ENCODE measurements at regions not wholly inside any gene's neighbourhood (a gene's known extent, or its start where the extent isn't known, plus 50 kb on each side); places are given as distances from the start of the nearest gene placed in this dataset.
"Not testable (repeated sequence)": the region's sequence is repeated elsewhere in the genome, so short reads cannot be mapped to it uniquely, and the experiment has no call there.

DNA sequence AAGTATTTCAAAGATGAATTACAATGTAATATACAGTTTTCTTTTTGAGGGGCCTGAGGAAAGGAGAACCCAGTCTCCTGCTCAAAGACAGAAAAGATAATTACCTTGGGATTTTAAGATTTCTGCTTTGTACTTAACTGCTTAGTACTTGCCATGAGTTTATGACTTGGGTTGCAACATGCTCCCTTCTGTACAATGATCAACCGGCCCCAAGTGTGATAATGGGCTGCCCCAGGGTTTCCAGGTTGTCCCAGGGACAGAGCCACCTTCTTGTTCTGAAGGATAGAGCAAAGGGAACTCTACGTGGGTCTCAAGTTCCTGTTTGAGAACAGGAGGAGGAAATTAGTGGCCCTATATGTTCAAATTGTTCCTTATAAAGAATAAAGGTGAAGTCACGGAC, 104.8 kb downstream of the ABHD5 start:
- peaks cover 12% of the 10 kb centered on the region for H3K27me3 Mint-ChIP-seq
- H3K36me3 Mint-ChIP-seq (ENCODE audit: low read depth), result no peaks in the 10 kb centered on the region
- H3K4me3 Mint-ChIP-seq, result no peak overlapping the region
- H3K9me3 Mint-ChIP-seq, result no peaks in the 10 kb centered on the region
- ChIA-PET CTCF (no interaction called here), POLR2A (no interaction called here)
- no peak overlapping the region for H3K27ac Mint-ChIP-seq
- no peaks in the 10 kb centered on the region for H3K4me1 Mint-ChIP-seq
- DNase-seq, result no peak

DNA sequence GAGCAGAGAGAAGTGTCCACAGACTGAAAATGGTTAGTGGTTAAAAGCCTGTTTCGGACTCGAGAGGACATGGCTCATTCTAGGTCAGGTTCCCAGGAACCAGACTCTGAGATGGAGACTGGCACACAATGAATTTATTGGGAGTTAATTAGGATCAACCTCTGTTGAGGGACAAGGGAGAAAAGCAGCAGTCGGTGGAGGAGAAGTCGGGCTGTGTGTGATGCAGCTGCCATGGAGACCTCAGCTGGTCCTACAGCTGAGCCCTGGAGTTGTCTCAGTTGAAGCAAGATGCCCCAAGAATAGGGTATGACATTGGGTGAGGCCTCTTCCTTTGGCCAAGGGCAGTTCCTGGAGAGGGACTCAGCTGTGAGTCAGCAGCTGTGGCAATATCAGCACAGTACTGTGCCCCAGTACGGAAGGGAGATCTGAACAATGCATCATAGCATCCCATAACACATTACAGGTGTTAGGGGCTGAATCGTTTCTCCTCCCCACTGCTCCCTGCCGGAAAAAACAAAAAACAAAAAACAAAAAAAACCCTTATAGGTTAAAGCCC, 105.4 kb downstream of the ABHD5 start:
- Mint-ChIP-seq H3K36me3 (ENCODE audit: low read depth) (no peaks in the 10 kb centered on the region), H3K4me3 (no peak overlapping the region), H3K4me1 (no peaks in the 10 kb centered on the region), H3K27ac (no peak overlapping the region), H3K9me3 (no peaks in the 10 kb centered on the region), H3K27me3 (peaks cover 12% of the 10 kb centered on the region)
- no peak for DNase-seq
- CTCF ChIA-PET, result no interaction called here
- POLR2A ChIA-PET, result no interaction called here

DNA sequence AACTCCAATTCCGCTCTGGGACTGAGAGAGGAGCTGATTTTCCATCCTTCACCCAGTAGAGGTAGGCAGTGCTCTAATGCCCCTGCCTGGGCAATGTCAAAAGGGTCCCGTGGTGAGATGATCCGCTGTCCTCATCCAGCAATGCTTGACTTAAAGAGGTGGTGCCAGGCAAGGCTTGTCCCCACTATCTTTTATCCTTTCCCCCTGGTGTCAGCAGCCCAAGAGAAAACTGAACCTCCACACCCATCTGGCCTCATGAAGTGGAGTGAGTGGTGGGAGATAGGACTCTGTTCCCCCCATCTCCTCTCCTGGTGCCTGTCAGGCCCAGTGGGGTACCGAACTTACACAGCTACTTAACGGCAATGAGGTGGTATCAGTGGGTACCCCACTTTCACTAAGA, 107.1 kb downstream of the ABHD5 start:
- ChIA-PET CTCF (no interaction called here), POLR2A (no interaction called here)
- H3K4me3 Mint-ChIP-seq, result no peak overlapping the region
- peaks cover 5% of the 10 kb centered on the region for H3K27me3 Mint-ChIP-seq
- H3K27ac Mint-ChIP-seq, result no peak overlapping the region
- H3K9me3 Mint-ChIP-seq, result no peaks in the 10 kb centered on the region
- no peaks in the 10 kb centered on the region for H3K36me3 Mint-ChIP-seq (ENCODE audit: low read depth)
- H3K4me1 Mint-ChIP-seq, result no peaks in the 10 kb centered on the region
- DNase-seq, result no peak

DNA sequence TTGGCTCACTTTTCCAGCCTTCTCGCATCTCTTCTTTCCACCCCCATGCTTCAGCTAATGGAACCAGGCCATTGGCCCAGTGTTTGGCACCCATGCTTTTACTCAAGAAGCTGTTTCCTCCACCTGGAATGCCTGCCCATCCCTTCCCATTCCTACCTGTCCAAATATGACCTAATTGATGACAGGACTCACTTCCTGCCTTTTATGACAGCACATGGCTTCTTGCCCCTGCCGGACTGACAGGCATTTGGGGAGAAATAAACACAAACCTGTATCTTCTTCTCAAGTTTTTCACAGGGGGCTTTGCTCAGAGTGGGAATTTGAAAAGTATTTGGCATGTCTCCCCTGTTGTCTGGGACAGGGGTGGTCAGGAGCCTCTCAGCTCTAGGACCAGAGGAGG, 120.1 kb downstream of the ABHD5 start:
- DNase-seq, result no peak
- H3K27me3 Mint-ChIP-seq, result peaks cover 21% of the 10 kb centered on the region
- ChIA-PET POLR2A (no interaction called here), CTCF (no interaction called here)
- H3K27ac Mint-ChIP-seq, result no peak overlapping the region
- no peaks in the 10 kb centered on the region for H3K4me1 Mint-ChIP-seq
- H3K36me3 Mint-ChIP-seq (ENCODE audit: low read depth), result no peaks in the 10 kb centered on the region
- peaks cover 2% of the 10 kb centered on the region for H3K9me3 Mint-ChIP-seq
- H3K4me3 Mint-ChIP-seq, result no peak overlapping the region

DNA sequence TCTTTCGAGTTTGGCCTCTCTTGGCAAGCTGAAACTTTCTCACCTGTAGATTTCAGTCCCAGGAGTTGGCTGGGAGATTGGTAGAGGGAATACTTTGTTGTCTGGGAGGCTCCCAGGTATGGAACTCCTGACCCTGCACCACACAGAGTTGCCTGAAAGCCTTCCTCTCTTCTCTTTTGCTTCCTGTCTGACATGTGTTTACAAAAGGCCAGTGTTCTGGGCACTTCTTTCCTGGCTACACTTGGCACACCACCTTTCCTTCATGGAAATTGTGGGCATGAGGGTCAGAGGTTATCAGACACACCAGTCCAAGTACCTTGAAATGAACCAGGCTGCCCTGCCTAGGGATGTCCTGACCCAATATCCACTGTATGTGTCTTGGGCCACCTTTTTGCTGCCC, 123.7 kb downstream of the ABHD5 start:
- DNase-seq, result no peak
- ChIA-PET POLR2A (no interaction called here), CTCF (interaction anchor here (0.6 kb wide), 1 partner anchor 189 kb away, joined by 4 read pairs; no protein-coding TSS in a partner anchor)
- H3K9me3 Mint-ChIP-seq, result no peaks in the 10 kb centered on the region
- H3K36me3 Mint-ChIP-seq (ENCODE audit: low read depth), result no peaks in the 10 kb centered on the region
- H3K4me3 Mint-ChIP-seq, result no peak overlapping the region
- H3K4me1 Mint-ChIP-seq, result no peaks in the 10 kb centered on the region
- H3K27me3 Mint-ChIP-seq, result peaks cover 5% of the 10 kb centered on the region
- H3K27ac Mint-ChIP-seq, result no peak overlapping the region

DNA sequence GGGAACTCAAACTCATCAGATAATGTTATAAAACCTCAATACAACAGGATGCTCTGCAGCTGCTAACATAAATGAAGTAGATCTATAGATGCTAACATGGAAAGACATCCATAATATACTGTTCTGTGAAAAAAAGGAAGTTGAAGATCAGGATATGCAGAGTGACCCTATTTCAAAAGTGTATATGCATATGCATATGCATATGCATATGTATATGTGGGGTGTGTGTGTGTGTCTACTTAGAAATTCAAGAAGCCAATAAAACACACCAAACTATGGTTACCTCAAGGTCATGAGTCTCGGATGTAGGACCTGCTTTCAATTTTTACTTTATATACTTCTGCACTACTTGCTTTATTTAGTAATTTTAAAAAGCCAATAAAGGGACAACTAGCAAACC, 125.6 kb downstream of the ABHD5 start:
- H3K36me3 Mint-ChIP-seq (ENCODE audit: low read depth), result no peaks in the 10 kb centered on the region
- H3K4me1 Mint-ChIP-seq, result no peaks in the 10 kb centered on the region
- ChIA-PET POLR2A (no interaction called here), CTCF (no interaction called here)
- no peak overlapping the region for H3K27ac Mint-ChIP-seq
- H3K4me3 Mint-ChIP-seq, result no peak overlapping the region
- H3K27me3 Mint-ChIP-seq, result peaks cover 3% of the 10 kb centered on the region
- no peaks in the 10 kb centered on the region for H3K9me3 Mint-ChIP-seq
- no peak for DNase-seq

DNA sequence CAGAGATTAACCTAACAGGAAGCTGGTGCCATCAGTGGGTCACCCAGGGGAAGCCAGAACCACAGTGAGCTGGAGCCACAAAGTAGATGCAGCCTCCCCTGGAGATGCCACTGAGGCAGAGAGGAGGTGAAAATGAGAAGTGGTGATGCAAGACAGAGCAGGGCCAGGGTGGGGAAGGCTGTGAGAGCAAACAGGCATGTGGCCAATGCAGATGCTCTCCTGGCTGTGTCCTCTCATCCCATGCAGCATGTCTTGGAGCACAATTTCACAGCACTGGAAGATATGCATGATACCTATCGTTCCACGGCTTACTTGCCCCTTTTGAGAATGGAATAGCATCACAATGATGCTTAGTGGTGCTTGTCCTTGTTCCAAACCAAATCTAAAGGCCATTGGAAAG, 126.3 kb downstream of the ABHD5 start:
- peaks cover 3% of the 10 kb centered on the region for H3K27me3 Mint-ChIP-seq
- DNase-seq, result no peak
- no peaks in the 10 kb centered on the region for H3K4me1 Mint-ChIP-seq
- no peaks in the 10 kb centered on the region for H3K36me3 Mint-ChIP-seq (ENCODE audit: low read depth)
- ChIA-PET CTCF (no interaction called here), POLR2A (no interaction called here)
- H3K4me3 Mint-ChIP-seq, result no peak overlapping the region
- no peaks in the 10 kb centered on the region for H3K9me3 Mint-ChIP-seq
- no peak overlapping the region for H3K27ac Mint-ChIP-seq

DNA sequence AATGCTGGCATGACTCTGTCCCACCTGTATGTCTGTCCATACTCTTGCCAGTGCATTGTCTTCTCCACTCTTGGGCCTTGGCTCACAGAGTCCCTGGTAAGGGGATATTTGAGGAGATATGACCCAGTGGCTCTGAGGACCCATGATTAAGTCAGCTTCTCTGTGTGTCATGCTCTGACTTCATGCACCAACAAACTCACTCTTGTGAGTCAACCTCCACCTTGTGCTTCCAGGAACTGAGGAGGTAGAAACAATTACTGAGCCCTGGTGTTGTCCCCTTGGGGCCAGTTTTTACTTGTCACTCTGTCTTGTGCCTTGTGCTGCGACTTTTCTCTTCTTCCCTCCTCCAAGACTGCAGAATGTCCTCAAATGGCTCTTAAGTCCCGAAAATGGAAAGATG, 127.1 kb downstream of the ABHD5 start:
- POLR2A ChIA-PET, result no interaction called here
- Mint-ChIP-seq H3K27ac (no peak overlapping the region), H3K27me3 (peaks cover 3% of the 10 kb centered on the region), H3K4me3 (no peak overlapping the region), H3K4me1 (no peaks in the 10 kb centered on the region), H3K9me3 (no peaks in the 10 kb centered on the region), H3K36me3 (ENCODE audit: low read depth) (no peaks in the 10 kb centered on the region)
- DNase-seq, result no peak
- CTCF ChIA-PET, result no interaction called here

DNA sequence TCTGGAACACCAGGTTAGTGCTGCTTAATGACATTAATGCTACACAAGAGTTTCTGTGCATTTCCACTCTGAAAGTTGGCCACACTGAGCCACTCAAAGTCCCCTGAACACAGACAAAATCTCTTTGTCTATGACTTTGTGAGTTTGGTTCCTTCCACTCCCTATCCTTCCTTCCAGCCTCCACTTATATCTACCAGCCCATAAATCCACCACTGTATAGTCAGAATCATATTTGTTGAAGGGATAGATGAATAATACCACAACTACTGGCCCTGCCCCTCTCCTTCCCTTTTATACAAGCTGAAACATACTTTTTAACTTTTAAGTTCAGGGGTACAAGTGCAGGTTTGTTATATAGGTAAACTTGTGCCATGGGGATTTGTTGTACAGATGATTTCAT, 127.5 kb downstream of the ABHD5 start:
- Mint-ChIP-seq H3K4me3 (no peak overlapping the region), H3K27me3 (peaks cover under 1% of the 10 kb centered on the region), H3K36me3 (ENCODE audit: low read depth) (no peaks in the 10 kb centered on the region), H3K9me3 (no peaks in the 10 kb centered on the region), H3K4me1 (no peaks in the 10 kb centered on the region), H3K27ac (no peak overlapping the region)
- ChIA-PET CTCF (no interaction called here), POLR2A (no interaction called here)
- DNase-seq, result no peak

DNA sequence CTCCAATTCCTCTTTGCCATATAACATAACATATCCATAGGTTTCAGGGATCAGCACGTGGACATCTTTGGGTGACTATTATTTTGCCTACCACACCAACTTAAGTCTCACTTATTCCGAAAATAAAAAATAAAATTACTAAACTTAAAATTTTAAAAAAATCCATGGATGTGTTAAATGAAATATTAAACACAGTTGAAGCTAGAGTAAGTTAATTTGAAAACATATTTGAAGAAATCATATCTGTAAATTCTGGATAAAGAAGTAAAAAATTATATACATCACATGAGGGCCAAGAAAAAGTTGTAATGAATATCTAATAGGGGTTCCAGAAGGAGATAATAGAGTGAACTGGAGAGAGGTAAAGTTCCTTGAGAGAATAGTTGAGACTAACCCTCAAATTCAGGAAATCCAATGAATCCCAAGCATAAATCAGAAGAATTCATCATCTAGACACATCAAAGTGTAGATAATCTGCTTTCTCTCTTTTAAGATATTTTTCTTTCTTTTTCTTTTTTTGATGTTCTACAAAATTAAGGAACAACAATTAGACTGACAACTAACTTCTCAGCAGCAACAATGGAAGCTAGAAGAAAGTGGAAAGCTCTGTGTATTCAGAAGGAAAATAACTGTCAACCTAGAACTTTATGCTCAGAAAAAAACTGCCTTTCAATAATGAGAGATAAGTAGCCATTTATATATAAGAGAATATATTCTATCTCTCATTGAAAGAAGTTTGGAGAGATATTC, 147.4 kb downstream of the ABHD5 start:
- H3K4me3 Mint-ChIP-seq, result no peak overlapping the region
- no peak overlapping the region for H3K27ac Mint-ChIP-seq
- H3K36me3 Mint-ChIP-seq (ENCODE audit: low read depth), result no peaks in the 10 kb centered on the region
- H3K27me3 Mint-ChIP-seq, result peaks cover 2% of the 10 kb centered on the region
- no peak for DNase-seq
- ChIA-PET CTCF (interaction anchor here (1.2 kb wide), 1 partner anchor 17 kb away, joined by 4 read pairs; no protein-coding TSS in a partner anchor), POLR2A (no interaction called here)
- H3K4me1 Mint-ChIP-seq, result no peaks in the 10 kb centered on the region
- peaks cover 10% of the 10 kb centered on the region for H3K9me3 Mint-ChIP-seq

DNA sequence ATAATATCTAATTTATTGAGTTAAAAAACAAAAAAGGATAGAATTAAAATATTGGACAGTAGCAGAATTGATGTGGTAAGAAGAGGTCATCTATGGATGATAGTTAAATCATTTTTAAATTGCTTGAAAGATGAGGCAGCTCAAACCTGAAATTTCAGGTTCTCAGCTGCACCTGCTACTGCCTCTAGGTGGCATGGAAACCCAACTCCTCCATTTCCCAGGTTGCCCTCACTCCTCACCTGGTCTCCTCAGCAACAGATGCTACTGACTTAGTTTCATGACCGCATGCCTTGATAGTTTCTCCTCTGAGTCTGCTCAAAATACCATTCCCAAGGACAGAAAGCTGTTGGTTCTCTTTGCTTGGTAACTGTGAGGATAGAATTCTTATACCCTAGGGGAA, 148.1 kb downstream of the ABHD5 start:
- peaks cover 2% of the 10 kb centered on the region for H3K27me3 Mint-ChIP-seq
- no peak for DNase-seq
- no peak overlapping the region for H3K27ac Mint-ChIP-seq
- H3K4me3 Mint-ChIP-seq, result no peak overlapping the region
- H3K9me3 Mint-ChIP-seq, result peaks cover 10% of the 10 kb centered on the region
- POLR2A ChIA-PET, result no interaction called here
- CTCF ChIA-PET, result interaction anchor here (1.2 kb wide), 1 partner anchor 16 kb away, joined by 4 read pairs; no protein-coding TSS in a partner anchor
- H3K36me3 Mint-ChIP-seq (ENCODE audit: low read depth), result no peaks in the 10 kb centered on the region
- no peaks in the 10 kb centered on the region for H3K4me1 Mint-ChIP-seq

DNA sequence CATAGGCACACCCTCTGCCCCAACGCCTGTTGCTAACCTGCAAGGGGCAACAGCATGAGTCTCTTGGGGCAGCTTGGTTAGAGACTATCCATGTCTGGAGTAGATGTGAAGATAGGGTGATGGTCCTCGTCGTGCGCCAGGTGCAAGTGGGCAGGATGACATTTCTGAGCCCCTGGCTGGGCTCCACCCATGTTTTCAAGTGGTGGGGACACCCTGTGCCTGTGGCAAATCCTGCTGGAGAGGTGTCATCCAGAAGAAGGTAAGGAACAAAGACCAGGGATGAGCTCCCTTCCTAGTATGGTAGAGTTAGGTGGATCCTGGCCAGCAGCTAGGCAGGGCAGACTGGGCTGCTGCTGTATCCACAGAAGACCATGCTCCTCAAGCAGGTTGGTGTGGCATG, 152.6 kb downstream of the ABHD5 start:
- Mint-ChIP-seq H3K4me3 (no peak overlapping the region), H3K36me3 (ENCODE audit: low read depth) (no peaks in the 10 kb centered on the region), H3K4me1 (no peaks in the 10 kb centered on the region), H3K27ac (no peak overlapping the region), H3K27me3 (peaks cover 3% of the 10 kb centered on the region), H3K9me3 (peaks cover 4% of the 10 kb centered on the region)
- POLR2A ChIA-PET, result no interaction called here
- CTCF ChIA-PET, result no interaction called here
- DNase-seq, result no peak

DNA sequence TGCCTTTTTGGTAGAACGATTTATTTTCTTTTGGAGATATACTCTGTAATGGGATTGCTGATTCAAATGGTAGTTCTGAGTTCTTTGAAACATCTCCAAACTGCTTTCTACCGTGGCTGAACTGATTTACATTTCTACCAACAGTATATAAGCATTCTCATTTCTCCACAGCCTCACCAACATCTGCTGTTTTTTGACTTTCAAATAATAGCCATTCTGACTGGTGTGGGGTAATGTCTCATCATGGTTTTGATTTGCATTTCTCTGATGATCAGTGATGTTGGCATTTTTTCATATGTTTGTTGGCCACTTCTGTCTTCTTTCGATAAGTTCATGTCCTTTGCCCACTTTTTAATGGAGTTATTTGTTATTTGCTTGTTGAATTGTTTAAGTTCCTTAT, 154.0 kb downstream of the ABHD5 start:
- CTCF ChIA-PET, result interaction anchor here (3.4 kb wide), 1 partner anchor 11 kb away, joined by 13 read pairs; no protein-coding TSS in a partner anchor
- H3K27ac Mint-ChIP-seq, result no peak overlapping the region

DNA sequence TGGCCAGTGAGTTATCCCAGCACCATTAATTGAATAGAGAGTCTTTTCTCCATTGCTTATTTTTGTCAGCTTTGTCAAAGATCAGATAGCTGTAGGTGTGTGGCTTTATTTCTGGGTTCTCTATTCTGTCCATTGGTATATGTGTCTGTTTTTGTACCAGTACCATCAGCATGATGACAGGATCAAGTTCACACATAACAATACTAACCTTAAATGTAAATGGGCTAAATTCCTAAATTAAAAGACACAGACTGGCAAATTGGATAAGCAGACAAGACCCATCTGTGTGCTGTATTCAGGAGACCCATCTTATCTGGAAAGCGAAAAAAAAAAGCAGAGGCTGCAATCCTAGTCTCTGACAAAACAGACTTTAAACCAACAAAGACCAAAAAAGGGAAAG, 154.8 kb downstream of the ABHD5 start:
- H3K9me3 Mint-ChIP-seq; POLR2A ChIA-PET; H3K27me3 Mint-ChIP-seq; DNase-seq; H3K36me3 Mint-ChIP-seq (ENCODE audit: low read depth); H3K27ac Mint-ChIP-seq; H3K4me1 Mint-ChIP-seq; H3K4me3 Mint-ChIP-seq: not testable (repeated sequence)
- CTCF ChIA-PET, result interaction anchor here (3.4 kb wide), 1 partner anchor 10 kb away, joined by 13 read pairs; no protein-coding TSS in a partner anchor

More for the DNA sequence above, 154.0 kb downstream of the ABHD5 start:
- H3K27me3 Mint-ChIP-seq, result peaks cover 3% of the 10 kb centered on the region
- DNase-seq, result no peak
- H3K4me1 Mint-ChIP-seq, result no peaks in the 10 kb centered on the region
- H3K4me3 Mint-ChIP-seq, result no peak overlapping the region
- H3K9me3 Mint-ChIP-seq, result peaks cover 2% of the 10 kb centered on the region
- POLR2A ChIA-PET, result no interaction called here
- H3K36me3 Mint-ChIP-seq (ENCODE audit: low read depth), result no peaks in the 10 kb centered on the region
